ENCODE measurements at regions not wholly inside any gene's neighbourhood (a gene's known extent, or its start where the extent isn't known, plus 50 kb on each side); places are given as distances from the start of the nearest gene placed in this dataset.
"Not testable (repeated sequence)": the region's sequence is repeated elsewhere in the genome, so short reads cannot be mapped to it uniquely, and the experiment has no call there.

DNA sequence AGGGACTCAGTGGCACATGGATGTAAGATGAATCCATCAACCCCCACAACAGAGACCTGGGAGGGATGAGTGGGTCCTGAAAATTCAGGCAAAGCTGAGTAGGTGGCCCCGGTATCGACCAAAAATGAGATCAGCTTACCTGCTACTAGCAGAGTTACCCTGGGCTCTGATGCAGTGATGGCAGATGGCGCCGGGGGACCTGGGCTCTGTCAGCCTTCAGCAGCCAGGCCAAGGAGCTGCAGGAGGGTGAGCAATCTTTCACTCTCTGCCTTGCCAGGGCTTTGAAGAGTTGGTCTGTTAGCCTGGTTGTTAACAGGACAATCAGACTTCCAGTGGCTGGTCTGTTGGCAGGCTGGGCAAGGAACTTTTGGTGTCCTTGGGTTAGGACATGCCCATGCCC is 1054.8 kb downstream of the SI start:
- no peak for TF ChIP-seq CTCF (IDR thresholded peaks at IDR 0.05; ENCODE audit: borderline replicate concordance)
- H3K4me1 ChIP-seq = no peaks in the 10 kb centered on the region
- intact Hi-C loops (cut with micrococcal nuclease) = no loop called here

DNA sequence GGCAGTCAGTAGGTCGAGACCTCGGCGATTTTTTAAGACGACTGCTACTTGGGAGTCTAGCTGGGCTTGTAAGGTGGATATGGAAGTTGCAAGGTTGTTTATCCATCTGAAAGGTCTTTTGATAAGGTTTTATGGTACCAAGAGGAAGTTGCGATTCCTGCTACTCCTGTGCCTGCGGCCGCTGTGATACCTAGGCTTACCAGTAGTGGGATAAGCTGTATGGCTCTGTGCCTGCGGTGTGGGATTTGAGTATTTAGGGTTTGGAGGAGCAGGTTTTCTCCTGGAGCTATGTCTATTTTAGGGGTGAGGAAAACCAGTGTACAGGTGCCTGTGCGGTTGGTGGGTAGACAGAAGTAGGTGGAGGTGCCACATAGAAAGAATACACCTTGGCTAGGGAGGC is 1059.8 kb downstream of the SI start:
- Histone ChIP-seq H3K36me3 (no peaks in the 10 kb centered on the region), H3K27ac (replicated peaks) (no peak overlapping the region), H3K27me3 (ENCODE audit: low read depth) (no peaks in the 10 kb centered on the region), H3K9me3 (replicated peaks) (no peaks in the 10 kb centered on the region), H3K4me3 (no peak overlapping the region), H3K4me1 (no peaks in the 10 kb centered on the region)
- no peak for TF ChIP-seq CTCF (IDR thresholded peaks at IDR 0.05; ENCODE audit: borderline replicate concordance)
- no peak for DNase-seq
- intact Hi-C loops (cut with micrococcal nuclease) = no loop called here

More for the DNA sequence above, 1054.8 kb downstream of the SI start:
- no peak overlapping the region for H3K4me3 ChIP-seq
- no peaks in the 10 kb centered on the region for H3K27me3 ChIP-seq (ENCODE audit: low read depth)
- H3K27ac ChIP-seq (replicated peaks) = no peak overlapping the region
- no peak for DNase-seq
- H3K9me3 ChIP-seq (replicated peaks) = no peaks in the 10 kb centered on the region
- no peaks in the 10 kb centered on the region for H3K36me3 ChIP-seq

GRCh38 chr3:164007765-164008164 is 1070.5 kb downstream of the SI start:
- Histone ChIP-seq H3K4me3 (no peak overlapping the region), H3K36me3 (no peaks in the 10 kb centered on the region), H3K4me1 (no peaks in the 10 kb centered on the region), H3K9me3 (replicated peaks) (no peaks in the 10 kb centered on the region), H3K27ac (replicated peaks) (no peak overlapping the region), H3K27me3 (ENCODE audit: low read depth) (no peaks in the 10 kb centered on the region)
- DNase-seq = no peak
- no peak for TF ChIP-seq CTCF (IDR thresholded peaks at IDR 0.05; ENCODE audit: borderline replicate concordance)
- intact Hi-C loops (cut with micrococcal nuclease) = no loop called here

DNA sequence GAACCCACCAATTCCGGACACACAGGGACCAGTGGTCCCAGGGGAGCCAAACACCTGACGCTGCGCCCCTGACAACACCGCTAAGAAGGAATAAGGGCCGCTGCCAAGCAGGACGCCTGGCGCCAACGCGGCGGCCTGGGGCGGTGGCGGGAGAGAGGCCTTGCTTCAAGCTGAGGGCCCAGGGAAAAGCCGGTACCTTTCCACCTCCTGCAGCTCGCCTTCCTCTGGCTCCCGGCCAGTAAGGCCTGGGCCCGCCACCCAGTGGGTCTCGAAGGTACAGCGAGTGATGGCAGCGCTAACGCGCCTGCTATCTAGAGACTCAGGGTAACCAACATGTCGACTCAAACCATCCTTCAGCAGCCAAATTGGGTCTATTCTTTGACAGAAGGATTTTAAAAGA is 1074.1 kb downstream of the SI start:
- Histone ChIP-seq H3K4me3 (no peak overlapping the region), H3K27ac (replicated peaks) (no peak overlapping the region), H3K9me3 (replicated peaks) (no peaks in the 10 kb centered on the region), H3K27me3 (ENCODE audit: low read depth) (no peaks in the 10 kb centered on the region), H3K4me1 (no peaks in the 10 kb centered on the region), H3K36me3 (no peaks in the 10 kb centered on the region)
- no peak for TF ChIP-seq CTCF (IDR thresholded peaks at IDR 0.05; ENCODE audit: borderline replicate concordance)
- intact Hi-C loops (cut with micrococcal nuclease) = no loop called here
- no peak for DNase-seq

GRCh38 chr3:164003016-164003415 is 1075.3 kb downstream of the SI start:
- H3K4me1 ChIP-seq; H3K4me3 ChIP-seq; DNase-seq; H3K27ac ChIP-seq (replicated peaks); H3K36me3 ChIP-seq; H3K9me3 ChIP-seq (replicated peaks); H3K27me3 ChIP-seq (ENCODE audit: low read depth); intact Hi-C loops (cut with micrococcal nuclease): not testable (repeated sequence)

- H3K4me3 ChIP-seq = no peak overlapping the region
- intact Hi-C loops (cut with micrococcal nuclease) = loop anchor here (5.0 kb wide), 1 partner anchor 1912 kb away; no protein-coding TSS in a partner anchor
- H3K36me3 ChIP-seq = no peaks in the 10 kb centered on the region
- H3K27me3 ChIP-seq (ENCODE audit: low read depth) = no peaks in the 10 kb centered on the region
- H3K4me1 ChIP-seq = no peaks in the 10 kb centered on the region
- TF ChIP-seq CTCF (IDR thresholded peaks at IDR 0.05; ENCODE audit: borderline replicate concordance) = no peak
- no peak overlapping the region for H3K27ac ChIP-seq (replicated peaks)
- peaks cover 17% of the 10 kb centered on the region for H3K9me3 ChIP-seq (replicated peaks)
- DNase-seq = no peak
Measured at GRCh38 chr3:163983940-163984339, 1094.4 kb downstream of the SI start.
